OCI-LY7 (cell line): ENCODE measurements at regions not wholly inside any gene's neighbourhood (a gene's known extent, or its start where the extent isn't known, plus 50 kb on each side); places are given as distances from the start of the nearest gene placed in this dataset.
"Not testable (repeated sequence)": the region's sequence is repeated elsewhere in the genome, so short reads cannot be mapped to it uniquely, and the experiment has no call there.

Source experiments
- BruUV-seq: library from RNA; stranded (reverse); fragments of 400-500 nt; replicated peaks from 2 replicates; lab custom pipeline; 2021; lab: Mats Ljungman, UMichigan
- CTCF ChIA-PET: fragments of 300-600 bp; sonication (Branson Sonifier 250); formaldehyde crosslinking; loops from one replicate; lab custom pipeline; 2022; ENCODE audit warnings: antibody characterized with exemption; ENCODE audit not compliant: unreplicated experiment; lab: Charles Lee
- POLR2A ChIA-PET: fragments of 300-600 bp; sonication (Branson Sonifier 250); formaldehyde crosslinking; loops from one replicate; lab custom pipeline; 2022; ENCODE audit warnings: antibody characterized with exemption; lab: Charles Lee
- DNase-seq: peaks from one replicate; pipeline ENCODE4 v3.0.0-alpha.2; 2015; ENCODE audit warnings: low spot score
- H2AFZ ChIP-seq: fragments of 200-600 bp; sonication (generic), shearing (Covaris generic); 2 replicates; pipeline ENCODE4 v1.6.1; 2014; ENCODE audit warnings: mild to moderate bottlenecking, antibody characterized with exemption, low read length, moderate library complexity
- H3K27ac ChIP-seq: fragments of 200-600 bp; sonication (generic); 2 replicates; pipeline ENCODE4 v1.5.1; 2014; ENCODE audit warnings: mixed run types, low read depth, mild to moderate bottlenecking, moderate library complexity, low read length, inconsistent platforms; ENCODE audit not compliant: poor library complexity, severe bottlenecking
- H3K36me3 ChIP-seq: fragments of 200-600 bp; sonication (generic); 2 replicates; pipeline ENCODE4 v1.6.1; 2014; ENCODE audit warnings: mild to moderate bottlenecking, antibody characterized with exemption, low read length, moderate library complexity, mixed read lengths; ENCODE audit not compliant: insufficient read depth
- H3K4me1 ChIP-seq: fragments of 200-600 bp; sonication (generic); 2 replicates; pipeline ENCODE4 v1.5.1; 2014; ENCODE audit warnings: mild to moderate bottlenecking, low read length; ENCODE audit not compliant: insufficient read depth, poor library complexity, severe bottlenecking
- H3K4me2 ChIP-seq: fragments of 200-600 bp; sonication (generic); 2 replicates; pipeline ENCODE4 v1.6.1; 2014; ENCODE audit warnings: mild to moderate bottlenecking, low read length
- H3K4me3 ChIP-seq: fragments of 200-600 bp; sonication (generic); 2 replicates; pipeline ENCODE4 v1.5.1; 2014; ENCODE audit warnings: mild to moderate bottlenecking, low read depth, low read length; ENCODE audit not compliant: poor library complexity, severe bottlenecking
- H3K79me2 ChIP-seq: fragments of 200-600 bp; sonication (generic); 2 replicates; pipeline ENCODE4 v1.6.1; 2016; ENCODE audit warnings: low read depth, mild to moderate bottlenecking, low read length, moderate library complexity, mixed read lengths; ENCODE audit not compliant: insufficient read depth
- H3K9me2 ChIP-seq: fragments of 200-600 bp; sonication (generic); 2 replicates; pipeline ENCODE4 v1.6.1; 2016; ENCODE audit warnings: mild to moderate bottlenecking, low read length, mixed read lengths; ENCODE audit not compliant: insufficient read depth
- H3K9me3 ChIP-seq: fragments of 200-600 bp; sonication (generic); 2 replicates; pipeline ENCODE4 v1.6.1; 2014; ENCODE audit warnings: mild to moderate bottlenecking, mixed run types, low read length, mixed read lengths
- H4K20me1 ChIP-seq: fragments of 200-600 bp; sonication (generic); 2 replicates; pipeline ENCODE4 v1.6.1; 2014; ENCODE audit warnings: mild to moderate bottlenecking, antibody characterized with exemption, low read length, moderate library complexity, mixed read lengths; ENCODE audit not compliant: insufficient read depth
- EZH2phosphoT487 ChIP-seq: fragments of 200-600 bp; sonication (generic); IDR thresholded peaks from 2 replicates; pipeline ENCODE4 v1.6.1; 2018; ENCODE audit warnings: low read depth, borderline replicate concordance, mild to moderate bottlenecking, mixed run types, antibody characterized with exemption, low read length, moderate library complexity, mixed read lengths
- intact Hi-C: fragments of 100-400 bp; cut with micrococcal nuclease; formaldehyde crosslinking; loops from one replicate; pipeline ENCODE4 v1.10.0; 2022; ENCODE audit not compliant: unreplicated experiment
- TF ChIP-seq, protein P1 (sequence below): fragments of 200-600 bp; sonication (generic); conservative IDR thresholded peaks from 2 replicates; pipeline ENCODE4 v1.5.1; 2014; ENCODE audit warnings: mild to moderate bottlenecking, antibody characterized with exemption, low read length, moderate library complexity, mixed read lengths

DNA sequence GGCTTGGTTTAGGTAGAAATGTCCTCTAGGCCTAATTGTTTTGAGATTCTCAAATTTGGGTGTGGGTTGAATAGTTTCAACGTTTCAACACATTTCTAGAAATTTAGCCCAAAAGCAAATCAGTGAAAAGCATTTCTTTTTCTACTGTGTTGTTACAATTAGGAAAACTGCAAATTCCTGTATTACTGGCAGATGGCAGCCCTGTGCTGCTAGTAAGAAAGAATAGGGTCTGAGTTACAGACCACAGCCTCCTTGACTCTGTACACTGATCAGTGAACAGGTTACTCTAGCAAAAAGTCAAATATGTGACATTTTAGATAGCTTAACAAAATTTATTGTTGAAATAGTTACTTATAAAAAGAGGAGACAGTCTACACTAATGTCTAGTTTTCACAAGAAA, 703.0 kb downstream of the JRKL start:
- no peaks in the 10 kb centered on the region for H3K79me2 ChIP-seq
- intact Hi-C loops: no loop called here
- no peak overlapping the region for H2AFZ ChIP-seq
- no peaks in the 10 kb centered on the region for H3K4me1 ChIP-seq
- H3K9me3 ChIP-seq: no peaks in the 10 kb centered on the region
- BruUV-seq: no TSS peak
- ChIA-PET CTCF (no interaction called here), POLR2A (no interaction called here)
- no peaks in the 10 kb centered on the region for H3K36me3 ChIP-seq
- H3K4me2 ChIP-seq: no peak overlapping the region
- H3K4me3 ChIP-seq: no peak overlapping the region
- no peaks in the 10 kb centered on the region for H3K9me2 ChIP-seq
- no peaks in the 10 kb centered on the region for H4K20me1 ChIP-seq
- no peak for TF ChIP-seq EZH2phosphoT487
- TF ChIP-seq, protein P1, sequence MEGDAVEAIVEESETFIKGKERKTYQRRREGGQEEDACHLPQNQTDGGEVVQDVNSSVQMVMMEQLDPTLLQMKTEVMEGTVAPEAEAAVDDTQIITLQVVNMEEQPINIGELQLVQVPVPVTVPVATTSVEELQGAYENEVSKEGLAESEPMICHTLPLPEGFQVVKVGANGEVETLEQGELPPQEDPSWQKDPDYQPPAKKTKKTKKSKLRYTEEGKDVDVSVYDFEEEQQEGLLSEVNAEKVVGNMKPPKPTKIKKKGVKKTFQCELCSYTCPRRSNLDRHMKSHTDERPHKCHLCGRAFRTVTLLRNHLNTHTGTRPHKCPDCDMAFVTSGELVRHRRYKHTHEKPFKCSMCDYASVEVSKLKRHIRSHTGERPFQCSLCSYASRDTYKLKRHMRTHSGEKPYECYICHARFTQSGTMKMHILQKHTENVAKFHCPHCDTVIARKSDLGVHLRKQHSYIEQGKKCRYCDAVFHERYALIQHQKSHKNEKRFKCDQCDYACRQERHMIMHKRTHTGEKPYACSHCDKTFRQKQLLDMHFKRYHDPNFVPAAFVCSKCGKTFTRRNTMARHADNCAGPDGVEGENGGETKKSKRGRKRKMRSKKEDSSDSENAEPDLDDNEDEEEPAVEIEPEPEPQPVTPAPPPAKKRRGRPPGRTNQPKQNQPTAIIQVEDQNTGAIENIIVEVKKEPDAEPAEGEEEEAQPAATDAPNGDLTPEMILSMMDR: no peak
- no peak for DNase-seq
- H3K27ac ChIP-seq: no peak overlapping the region

DNA sequence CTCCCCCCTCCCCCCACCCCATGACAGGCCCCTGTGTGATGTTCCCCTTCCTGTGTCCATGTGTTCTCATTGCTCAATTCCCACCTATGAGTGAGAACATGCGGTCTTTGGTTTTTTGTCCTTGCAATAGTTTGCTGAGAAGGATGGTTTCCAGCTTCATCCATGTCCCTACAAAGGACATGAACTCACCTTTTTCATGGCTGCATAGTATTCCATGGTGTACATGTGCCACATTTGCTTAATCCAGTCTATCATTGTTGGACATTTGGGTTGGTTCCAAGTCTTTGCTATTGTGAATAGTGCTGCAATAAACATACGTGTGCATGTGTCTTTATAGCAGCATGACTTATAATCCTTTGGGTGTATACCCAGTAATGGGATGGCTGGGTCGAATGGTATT, 712.4 kb downstream of the JRKL start:
- H3K4me3 ChIP-seq, CTCF ChIA-PET, H3K4me2 ChIP-seq, BruUV-seq, H2AFZ ChIP-seq, H3K4me1 ChIP-seq, H3K79me2 ChIP-seq, DNase-seq, H3K27ac ChIP-seq, H3K9me2 ChIP-seq, intact Hi-C loops, H3K36me3 ChIP-seq, H4K20me1 ChIP-seq, H3K9me3 ChIP-seq, POLR2A ChIA-PET: not testable (repeated sequence)

DNA sequence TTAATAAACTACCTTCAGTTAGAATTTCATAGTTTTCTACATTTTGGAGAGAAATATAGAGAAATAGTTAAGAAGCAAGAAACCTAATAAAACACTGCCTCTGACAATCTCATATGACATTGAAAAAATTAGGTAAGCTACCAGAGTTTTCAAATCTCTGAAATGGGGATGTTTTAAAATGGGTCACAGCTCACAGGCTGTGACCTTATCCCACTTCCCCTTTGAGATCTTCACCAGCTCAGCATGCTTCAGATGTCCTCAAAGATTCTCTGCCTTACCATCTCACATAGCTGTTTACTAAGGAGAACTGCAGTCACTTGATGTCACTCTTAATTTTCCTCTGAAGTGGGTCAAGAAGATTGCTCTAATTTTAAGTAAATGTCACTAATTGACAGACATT, 717.8 kb downstream of the JRKL start:
- Histone ChIP-seq H3K36me3 (no peaks in the 10 kb centered on the region), H3K4me1 (no peaks in the 10 kb centered on the region), H3K4me3 (no peak overlapping the region), H3K9me3 (no peaks in the 10 kb centered on the region), H2AFZ (no peak overlapping the region), H4K20me1 (no peaks in the 10 kb centered on the region), H3K79me2 (no peaks in the 10 kb centered on the region), H3K27ac (no peak overlapping the region), H3K9me2 (no peaks in the 10 kb centered on the region), H3K4me2 (no peak overlapping the region)
- TF ChIP-seq EZH2phosphoT487: no peak
- TF ChIP-seq, protein P1: no peak
- POLR2A ChIA-PET: interaction anchor here (0.6 kb wide), 2 partner anchors 292 to 1940 kb away, joined by 3 read pairs; no protein-coding TSS in a partner anchor
- no TSS peak for BruUV-seq
- DNase-seq: no peak
- intact Hi-C loops: no loop called here
- CTCF ChIA-PET: no interaction called here
